SK-N-SH (cell line): ENCODE measurements at regions not wholly inside any gene's neighbourhood (a gene's known extent, or its start where the extent isn't known, plus 50 kb on each side); places are given as distances from the start of the nearest gene placed in this dataset.
"Not testable (repeated sequence)": the region's sequence is repeated elsewhere in the genome, so short reads cannot be mapped to it uniquely, and the experiment has no call there.

ENCODE experiments used
- CTCF ChIP-seq: fragments of 200-600 bp; sonication (generic); IDR thresholded peaks from 2 replicates; pipeline ENCODE4 v1.6.1; 2017; ENCODE audit warnings: antibody characterized with exemption, mild to moderate bottlenecking, moderate library complexity
- ELF1 ChIP-seq: IDR thresholded peaks from 2 replicates; pipeline ENCODE4 v1.4.0; 2012
- EP300 ChIP-seq, 2 experiments: IDR thresholded peaks; 2 replicates each; pipeline versions ENCODE4 v1.4.0 to v1.6.1; 2012; ENCODE audit warnings: borderline replicate concordance in 1 of 2, low read depth in 1 of 2, low read length in 1 of 2
- FOSL2 ChIP-seq: IDR thresholded peaks from 2 replicates; pipeline ENCODE4 v1.4.0; 2012; ENCODE audit warnings: low read depth, mild to moderate bottlenecking, moderate library complexity, borderline replicate concordance
- NFIC ChIP-seq: IDR thresholded peaks from 2 replicates; pipeline ENCODE4 v1.4.0; 2012; ENCODE audit warnings: borderline replicate concordance
- PBX3 ChIP-seq: IDR thresholded peaks from 2 replicates; pipeline ENCODE4; 2012
- POLR2AphosphoS5 ChIP-seq: IDR thresholded peaks from 2 replicates; pipeline ENCODE4 v1.6.1; 2012; ENCODE audit warnings: low read depth, low read length
- RAD21 ChIP-seq: IDR thresholded peaks from 2 replicates; pipeline ENCODE4 v1.6.1; 2012; ENCODE audit warnings: mild to moderate bottlenecking, low read length
- RFX5 ChIP-seq: IDR thresholded peaks from 2 replicates; pipeline ENCODE4 v1.6.1; 2012; ENCODE audit warnings: mild to moderate bottlenecking, improper control_type of control experiment, low read length
- SIN3A ChIP-seq: IDR thresholded peaks from 2 replicates; pipeline ENCODE4 v1.6.1; 2012; ENCODE audit warnings: low read depth, mild to moderate bottlenecking, low read length, moderate library complexity, borderline replicate concordance
- TAF1 ChIP-seq: IDR thresholded peaks from 2 replicates; pipeline ENCODE4 v1.6.1; 2012; ENCODE audit warnings: low read depth, mild to moderate bottlenecking, low read length, moderate library complexity, borderline replicate concordance
- TEAD4 ChIP-seq: IDR thresholded peaks from 2 replicates; pipeline ENCODE4 v1.4.0; 2012; ENCODE audit warnings: mild to moderate bottlenecking, borderline replicate concordance; ENCODE audit not compliant: insufficient read depth
- USF1 ChIP-seq: IDR thresholded peaks from 2 replicates; pipeline ENCODE4 v1.4.0; 2012; ENCODE audit warnings: low read depth, borderline replicate concordance

- not testable (repeated sequence) for TF ChIP-seq CTCF; NFIC; FOSL2; RAD21; TEAD4; ELF1; EP300 (IDR thresholded peaks at IDR 0.05; ENCODE audit: borderline replicate concordance in 1 of 2, low read depth in 1 of 2, low read length in 1 of 2); USF1; SIN3A; TAF1; POLR2AphosphoS5; PBX3; RFX5
Observed at GRCh38 chr9:134532661-134533060, 108.9 kb upstream of the COL5A1 start.
